MCF 10A (cell line): ENCODE measurements at regions not wholly inside any gene's neighbourhood (a gene's known extent, or its start where the extent isn't known, plus 50 kb on each side); places are given as distances from the start of the nearest gene placed in this dataset.

Experiments used
- BruUV-seq: library from RNA; stranded (reverse); fragments of 400-500 nt; replicated peaks from 2 replicates; lab custom pipeline; 2021; lab: Mats Ljungman, UMichigan
- CTCF ChIA-PET: fragments of 300-600 bp; sonication (Branson Sonifier 250); formaldehyde crosslinking; extraction: SDS; loops from one replicate; lab custom pipeline; 2021; ENCODE audit warnings: antibody characterized with exemption, inconsistent platforms; lab: Yijun Ruan, JAX
- POLR2A ChIA-PET: fragments of 300-600, 350-650 bp; sonication (Branson Sonifier 250); formaldehyde crosslinking; extraction: SDS; loops from one replicate; lab custom pipeline; 2020; ENCODE audit warnings: antibody characterized with exemption, inconsistent platforms; lab: Yijun Ruan, JAX
- DNase-seq: peaks from one replicate; pipeline ENCODE4 v3.0.0-alpha.2; 2018; ENCODE audit not compliant: unreplicated experiment
- H3K27ac Mint-ChIP-seq: one replicate; pipeline ENCODE4 v1.8.0; 2022; ENCODE audit warnings: mild to moderate bottlenecking, low read depth, mixed read lengths; ENCODE audit not compliant: unreplicated experiment
- H3K27me3 Mint-ChIP-seq: one replicate; pipeline ENCODE4 v1.8.0; 2022; ENCODE audit warnings: mixed read lengths; ENCODE audit not compliant: insufficient read depth, unreplicated experiment
- H3K36me3 Mint-ChIP-seq: one replicate; pipeline ENCODE4 v1.8.0; 2022; ENCODE audit warnings: mild to moderate bottlenecking, moderate library complexity, mixed read lengths; ENCODE audit not compliant: insufficient read depth, unreplicated experiment
- H3K4me1 Mint-ChIP-seq: one replicate; pipeline ENCODE4 v1.8.0; 2022; ENCODE audit warnings: mixed read lengths; ENCODE audit not compliant: insufficient read depth, unreplicated experiment
- H3K4me3 Mint-ChIP-seq: one replicate; pipeline ENCODE4 v1.8.0; 2022; ENCODE audit warnings: mild to moderate bottlenecking, moderate library complexity, mixed read lengths; ENCODE audit not compliant: unreplicated experiment
- H3K9me3 Mint-ChIP-seq: one replicate; pipeline ENCODE4 v1.8.0; 2022; ENCODE audit warnings: mixed read lengths; ENCODE audit not compliant: unreplicated experiment
- intact Hi-C: fragments of 100-400 bp; cut with micrococcal nuclease; formaldehyde crosslinking; loops from 2 replicates; pipeline ENCODE4 v1.14.1; 2022
- TF ChIP-seq, protein P1 (sequence below): fragments of 200-600 bp; IDR thresholded peaks from one replicate; pipeline ENCODE4 v1.8.0; 2022; ENCODE audit warnings: antibody characterized with exemption, mild to moderate bottlenecking; ENCODE audit not compliant: unreplicated experiment

DNA sequence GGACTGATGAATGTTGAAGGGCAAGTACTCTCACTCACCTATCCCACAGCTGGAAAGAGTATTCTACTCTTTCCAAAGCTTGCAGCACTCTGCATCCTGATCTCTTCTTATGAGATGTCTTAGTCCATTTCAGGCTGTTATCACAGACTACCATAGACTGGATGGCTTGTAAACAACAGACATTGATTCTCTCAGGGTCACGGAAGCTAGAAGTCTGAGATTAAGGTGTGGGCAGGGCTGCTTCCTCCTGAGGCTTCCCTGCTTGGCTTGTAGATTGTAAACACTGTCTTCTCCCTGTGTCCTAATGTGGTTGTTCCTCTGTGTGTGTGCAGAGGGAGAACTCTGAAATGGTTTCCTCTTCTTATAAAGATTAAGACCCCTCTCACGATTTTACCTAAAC is 131.2 kb downstream of the MXRA5 start:
- TF ChIP-seq, protein P1, sequence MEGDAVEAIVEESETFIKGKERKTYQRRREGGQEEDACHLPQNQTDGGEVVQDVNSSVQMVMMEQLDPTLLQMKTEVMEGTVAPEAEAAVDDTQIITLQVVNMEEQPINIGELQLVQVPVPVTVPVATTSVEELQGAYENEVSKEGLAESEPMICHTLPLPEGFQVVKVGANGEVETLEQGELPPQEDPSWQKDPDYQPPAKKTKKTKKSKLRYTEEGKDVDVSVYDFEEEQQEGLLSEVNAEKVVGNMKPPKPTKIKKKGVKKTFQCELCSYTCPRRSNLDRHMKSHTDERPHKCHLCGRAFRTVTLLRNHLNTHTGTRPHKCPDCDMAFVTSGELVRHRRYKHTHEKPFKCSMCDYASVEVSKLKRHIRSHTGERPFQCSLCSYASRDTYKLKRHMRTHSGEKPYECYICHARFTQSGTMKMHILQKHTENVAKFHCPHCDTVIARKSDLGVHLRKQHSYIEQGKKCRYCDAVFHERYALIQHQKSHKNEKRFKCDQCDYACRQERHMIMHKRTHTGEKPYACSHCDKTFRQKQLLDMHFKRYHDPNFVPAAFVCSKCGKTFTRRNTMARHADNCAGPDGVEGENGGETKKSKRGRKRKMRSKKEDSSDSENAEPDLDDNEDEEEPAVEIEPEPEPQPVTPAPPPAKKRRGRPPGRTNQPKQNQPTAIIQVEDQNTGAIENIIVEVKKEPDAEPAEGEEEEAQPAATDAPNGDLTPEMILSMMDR = no peak
- no peak overlapping the region for H3K27ac Mint-ChIP-seq

DNA sequence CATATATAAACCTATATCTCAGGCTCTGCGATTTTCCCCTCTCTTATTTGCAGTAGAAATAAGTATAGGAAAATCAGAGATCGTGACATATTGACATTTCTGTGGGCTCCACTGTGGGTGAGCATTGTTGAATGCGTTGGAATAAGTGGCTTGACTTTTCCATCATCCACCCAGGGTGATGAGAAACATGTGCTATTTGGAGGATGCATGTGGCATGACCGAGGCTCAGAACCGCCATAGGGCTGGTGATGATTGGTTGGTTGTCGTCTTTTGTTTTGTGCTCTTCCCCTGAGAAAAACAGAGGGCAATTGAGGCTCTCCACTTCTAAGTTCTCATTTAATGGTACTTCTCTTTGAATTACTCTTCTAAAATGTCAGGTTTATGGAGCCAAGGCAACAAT is 140.1 kb downstream of the MXRA5 start:
- no peak for DNase-seq
- ChIA-PET POLR2A (no interaction called here), CTCF (no interaction called here)
- Mint-ChIP-seq H3K4me1 (no peaks in the 10 kb centered on the region), H3K27ac (no peak overlapping the region), H3K36me3 (no peaks in the 10 kb centered on the region), H3K27me3 (peaks cover 45% of the 10 kb centered on the region), H3K9me3 (no peaks in the 10 kb centered on the region), H3K4me3 (no peak overlapping the region)
- TF ChIP-seq, protein P1 = no peak
- intact Hi-C loops = no loop called here
- BruUV-seq = no TSS peak

More for the DNA sequence above, 131.2 kb downstream of the MXRA5 start:
- Mint-ChIP-seq H3K4me3 (no peak overlapping the region), H3K9me3 (peaks cover 15% of the 10 kb centered on the region), H3K27me3 (peaks cover 60% of the 10 kb centered on the region), H3K36me3 (no peaks in the 10 kb centered on the region), H3K4me1 (peaks cover 5% of the 10 kb centered on the region)
- intact Hi-C loops = no loop called here
- ChIA-PET POLR2A (no interaction called here), CTCF (no interaction called here)
- no peak for DNase-seq
- no TSS peak for BruUV-seq

DNA sequence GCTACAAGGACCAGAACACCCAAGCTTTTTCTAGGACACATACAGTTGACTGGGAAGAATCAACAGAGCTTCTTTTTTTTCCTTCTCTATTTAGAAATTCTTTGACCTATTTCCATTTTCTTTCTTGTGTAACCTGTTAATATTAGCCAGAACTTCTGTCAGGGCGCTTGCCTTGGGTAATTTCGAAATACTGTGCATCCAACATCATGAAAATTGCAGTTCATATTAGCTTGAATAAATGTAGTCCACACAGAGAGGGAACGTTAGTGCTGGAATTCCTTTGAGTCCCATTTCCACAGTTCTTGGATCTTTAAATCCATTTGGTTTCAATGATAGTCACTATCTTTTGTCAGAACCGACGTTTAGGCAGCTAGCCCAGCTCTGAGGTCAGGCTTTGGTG is 141.8 kb downstream of the MXRA5 start:
- Mint-ChIP-seq H3K9me3 (no peaks in the 10 kb centered on the region), H3K4me1 (no peaks in the 10 kb centered on the region), H3K27ac (no peak overlapping the region), H3K36me3 (no peaks in the 10 kb centered on the region), H3K4me3 (no peak overlapping the region), H3K27me3 (peaks cover 32% of the 10 kb centered on the region)
- no TSS peak for BruUV-seq
- intact Hi-C loops = no loop called here
- TF ChIP-seq, protein P1 = no peak
- no peak for DNase-seq
- ChIA-PET POLR2A (no interaction called here), CTCF (no interaction called here)

DNA sequence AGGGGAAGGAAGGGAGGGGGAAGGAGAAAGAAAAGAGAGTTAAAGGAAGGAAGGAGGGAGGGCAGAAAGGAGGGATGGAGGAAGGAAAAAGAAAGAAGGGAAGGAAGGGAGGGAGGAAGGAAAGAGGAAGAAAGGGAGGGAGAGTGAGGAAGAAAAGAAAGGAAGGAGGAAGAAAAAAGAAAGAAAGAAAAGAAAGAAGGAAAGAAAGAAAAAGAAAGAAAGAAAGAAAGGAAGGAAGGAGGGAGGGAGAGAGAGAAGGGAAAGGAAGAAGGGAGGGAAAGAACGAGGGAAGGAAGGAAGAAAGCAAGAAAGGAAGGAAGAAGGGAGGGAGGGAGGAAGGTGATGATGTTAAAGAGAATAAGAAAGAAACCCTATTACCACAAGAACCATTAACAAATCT is 150.6 kb downstream of the MXRA5 start:
- H3K9me3 Mint-ChIP-seq = no peaks in the 10 kb centered on the region
- H3K36me3 Mint-ChIP-seq = no peaks in the 10 kb centered on the region
- no peak for DNase-seq
- CTCF ChIA-PET = no interaction called here
- H3K27me3 Mint-ChIP-seq = peaks cover 32% of the 10 kb centered on the region
- intact Hi-C loops = no loop called here
- no TSS peak for BruUV-seq
- no peak overlapping the region for H3K4me3 Mint-ChIP-seq
- TF ChIP-seq, protein P1 = no peak
- H3K4me1 Mint-ChIP-seq = no peaks in the 10 kb centered on the region
- POLR2A ChIA-PET = no interaction called here
- no peak overlapping the region for H3K27ac Mint-ChIP-seq
